ENCODE measurements at regions not wholly inside any gene's neighbourhood (a gene's known extent, or its start where the extent isn't known, plus 50 kb on each side); places are given as distances from the start of the nearest gene placed in this dataset.
A peak's percentile ranks its signal among the peaks of the same experiment; 100 is the strongest.

DNA sequence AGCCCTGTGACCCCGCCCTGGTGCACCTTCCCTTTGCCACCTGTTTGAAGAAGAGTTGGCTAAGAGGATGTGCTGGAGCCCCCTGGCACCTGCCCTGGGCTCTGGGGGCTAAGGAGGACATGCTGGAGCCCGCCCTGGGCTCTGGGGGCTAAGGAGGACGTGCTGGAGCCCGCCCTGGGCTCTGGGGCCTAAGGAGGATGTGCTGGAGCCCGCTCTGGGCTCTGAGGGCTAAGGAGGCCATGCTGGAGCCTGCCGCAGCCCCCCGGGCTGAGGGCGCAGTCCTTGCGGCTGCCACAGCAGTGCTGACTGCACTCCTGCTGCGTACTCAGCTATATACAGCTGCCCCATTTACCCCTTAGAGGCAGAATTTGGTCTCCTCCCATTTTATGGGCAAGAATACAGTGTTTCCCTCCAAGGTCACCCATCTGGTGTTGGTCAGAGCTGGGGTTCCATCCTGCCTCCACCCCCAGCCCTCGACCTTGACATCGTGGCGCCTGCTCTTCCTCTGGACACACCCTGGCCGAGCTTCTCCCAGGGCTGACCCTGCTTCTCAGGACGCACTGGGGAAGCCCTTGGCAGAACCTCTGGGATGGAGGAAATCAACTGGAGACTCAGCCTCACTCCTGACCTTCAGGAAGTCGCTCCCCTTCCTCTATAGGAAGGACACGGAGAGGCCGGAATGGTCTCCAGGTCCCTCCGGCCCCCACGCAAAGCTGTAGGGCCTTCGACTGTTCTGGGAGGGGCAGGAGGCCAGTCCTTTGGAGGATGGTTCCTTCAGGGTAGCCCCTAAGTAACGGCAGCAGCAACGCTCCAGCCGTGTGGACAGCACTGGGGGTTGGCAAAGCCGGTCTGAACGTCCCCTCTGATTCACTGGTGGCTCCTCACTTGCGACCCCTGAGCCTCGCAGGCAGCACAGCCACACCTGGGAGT is 65.0 kb upstream of the HPCAL1 start:
- DNase-seq = no peak

DNA sequence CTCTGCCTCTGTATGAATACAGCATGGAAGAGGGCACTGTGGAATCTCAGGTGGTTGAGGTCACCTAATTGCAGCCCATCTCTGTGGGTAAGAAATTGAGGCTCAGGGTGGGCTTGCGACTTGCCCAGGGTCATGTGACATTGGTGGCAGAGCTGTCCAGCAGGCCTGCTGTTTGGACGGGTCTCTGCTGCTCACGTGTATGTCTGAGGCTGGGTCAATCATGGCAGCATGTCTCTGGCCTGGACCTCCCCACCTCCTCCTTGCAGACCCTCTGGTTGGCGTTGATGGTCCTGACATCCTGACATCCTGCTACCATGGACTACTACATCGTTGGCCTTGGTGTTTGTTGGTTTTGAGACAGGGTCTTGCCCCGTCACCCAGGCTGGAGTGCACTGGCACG is 64.3 kb upstream of the HPCAL1 start:
- DNase-seq = no peak

DNA sequence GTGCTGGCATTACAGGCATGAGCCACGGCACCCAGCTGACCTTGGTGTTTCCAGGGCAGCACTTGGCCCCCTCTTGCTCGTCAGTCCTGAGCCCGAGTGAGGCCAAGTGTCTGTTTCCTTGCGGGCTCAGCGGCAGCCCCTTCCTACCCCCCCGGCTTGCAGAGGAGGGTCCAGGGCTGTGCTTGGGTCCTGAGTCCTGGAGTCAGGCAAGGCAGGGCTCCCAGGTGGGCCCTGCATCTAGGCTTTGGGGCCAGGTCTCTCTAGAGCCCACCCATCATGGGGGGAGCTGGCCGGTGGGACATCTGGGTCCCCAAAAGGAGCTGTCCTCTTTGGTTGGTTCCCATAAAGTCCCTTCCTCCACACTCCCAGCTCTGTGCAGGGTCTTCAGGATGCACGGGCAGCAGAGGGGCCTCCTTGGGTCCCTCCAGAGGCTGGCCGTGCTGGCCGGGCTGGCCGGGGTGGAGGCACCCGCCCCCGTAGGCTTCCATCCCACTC is 63.7 kb upstream of the HPCAL1 start:
- no peak for DNase-seq

DNA sequence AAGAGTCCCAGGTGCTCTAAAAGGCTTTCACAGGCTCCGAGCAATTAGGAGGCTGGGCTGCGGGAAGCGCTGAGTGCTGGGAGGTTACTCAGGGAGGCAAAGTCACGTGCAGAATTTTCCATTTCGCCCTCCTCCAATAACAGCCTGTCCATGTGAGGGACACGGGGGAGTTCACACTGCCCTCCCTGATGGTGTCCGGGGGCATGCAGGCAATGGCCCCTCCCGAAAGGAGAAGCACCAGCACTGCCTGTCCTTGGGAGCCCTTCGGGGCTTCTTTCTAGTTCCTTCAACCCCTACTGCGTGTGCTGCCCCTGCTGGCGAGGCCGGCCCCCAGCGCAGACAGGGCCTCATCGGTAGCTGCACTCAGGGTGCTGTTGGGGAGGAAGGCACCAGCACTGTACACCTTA is 63.1 kb upstream of the HPCAL1 start:
- DNase-seq = peak; percentile 23

DNA sequence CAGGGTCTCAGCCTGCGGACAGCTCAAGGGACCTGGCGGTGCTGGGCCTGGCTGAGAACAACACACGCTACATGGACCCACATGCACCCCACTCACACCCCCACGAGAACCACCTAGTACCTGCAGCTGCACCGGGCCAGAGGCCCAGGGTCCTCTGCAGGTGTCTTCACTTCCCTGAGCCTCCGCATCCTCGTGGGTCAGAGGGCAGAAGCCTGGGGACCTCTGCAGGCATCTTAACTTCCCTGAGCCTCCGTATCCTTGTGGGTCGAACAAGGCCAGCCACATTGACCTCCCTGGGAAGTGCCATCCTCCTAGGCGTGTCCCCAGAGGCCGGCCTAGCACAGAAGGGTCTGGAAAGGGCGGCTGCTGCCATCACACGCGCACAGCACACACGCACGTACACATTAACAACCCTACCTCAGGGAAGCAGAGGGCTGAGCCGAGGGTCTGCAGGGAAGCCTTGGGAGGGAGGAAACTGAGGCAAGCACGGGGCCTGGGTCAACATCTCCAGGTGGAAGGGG is 62.5 kb upstream of the HPCAL1 start:
- no peak for DNase-seq

DNA sequence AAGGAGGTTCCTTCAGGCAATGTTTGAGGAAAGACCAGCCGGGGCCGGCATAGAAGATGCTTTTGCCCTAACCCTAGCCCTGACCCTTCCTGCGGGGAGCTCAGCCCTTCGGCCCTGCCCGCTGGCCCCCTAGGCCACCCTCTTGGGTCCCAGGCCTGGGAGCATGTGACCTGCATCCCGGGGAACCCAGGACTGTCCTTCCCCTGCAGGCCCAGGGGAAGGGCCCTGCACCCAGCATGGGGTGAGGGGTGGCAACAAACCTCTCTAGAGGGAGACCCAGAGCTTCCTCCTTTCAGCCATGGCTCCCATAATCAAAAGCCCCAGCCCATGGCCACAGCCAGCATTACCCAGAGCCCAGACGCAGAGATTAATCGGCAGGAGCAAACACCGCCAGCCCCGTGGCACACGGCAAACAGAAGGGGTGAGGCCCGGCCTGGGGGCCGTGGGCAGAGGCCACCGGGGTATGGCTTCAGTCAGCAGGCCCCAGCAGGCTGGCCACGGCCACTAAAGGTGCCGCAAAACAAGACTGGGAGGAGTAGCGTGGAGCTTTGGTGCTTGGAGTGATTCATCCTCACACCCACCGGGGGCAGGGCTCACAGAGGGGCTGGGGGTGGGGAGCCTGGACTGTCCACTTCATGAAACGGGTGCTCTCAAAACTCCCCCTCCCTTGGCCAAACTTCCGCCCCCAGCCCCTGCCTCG is 61.6 kb upstream of the HPCAL1 start:
- no peak for DNase-seq

DNA sequence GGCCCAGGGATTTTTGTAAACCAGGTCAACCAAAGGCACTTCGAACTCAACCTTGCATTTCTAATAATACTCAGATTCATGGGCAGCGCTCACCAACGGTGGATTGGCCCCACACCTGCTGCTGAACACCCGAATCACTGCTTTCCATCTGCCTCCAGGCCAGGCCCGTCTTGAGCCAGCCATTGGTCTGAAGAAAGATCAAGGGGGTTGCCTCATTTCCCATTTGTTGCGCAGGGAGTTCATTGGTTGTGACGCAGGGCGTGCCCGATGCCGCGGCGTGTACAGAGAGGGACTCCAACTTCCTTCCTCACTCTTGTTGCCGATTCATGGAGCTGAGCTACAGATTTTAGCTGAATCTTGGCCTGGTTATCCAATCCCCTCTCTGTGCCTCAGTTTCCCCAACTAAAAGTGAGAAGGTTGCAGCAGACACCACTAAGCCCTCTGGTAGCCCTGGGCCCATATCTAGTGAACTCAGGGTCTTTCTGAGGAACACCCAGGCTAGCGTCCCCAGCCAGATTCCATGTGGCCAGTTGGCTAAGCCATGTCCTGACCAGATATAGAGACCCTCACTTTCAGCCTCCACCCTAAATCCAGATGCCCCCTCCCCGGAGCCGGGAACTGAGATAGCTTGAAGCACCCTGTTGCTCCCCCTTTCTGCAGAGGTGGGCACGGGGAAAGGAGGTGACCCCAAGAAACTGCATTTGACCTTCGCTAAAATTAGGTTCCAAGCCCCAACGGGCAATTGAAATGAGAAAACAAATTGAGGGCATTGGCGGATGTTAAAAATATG is 60.9 kb upstream of the HPCAL1 start:
- DNase-seq = peak; percentile 16

DNA sequence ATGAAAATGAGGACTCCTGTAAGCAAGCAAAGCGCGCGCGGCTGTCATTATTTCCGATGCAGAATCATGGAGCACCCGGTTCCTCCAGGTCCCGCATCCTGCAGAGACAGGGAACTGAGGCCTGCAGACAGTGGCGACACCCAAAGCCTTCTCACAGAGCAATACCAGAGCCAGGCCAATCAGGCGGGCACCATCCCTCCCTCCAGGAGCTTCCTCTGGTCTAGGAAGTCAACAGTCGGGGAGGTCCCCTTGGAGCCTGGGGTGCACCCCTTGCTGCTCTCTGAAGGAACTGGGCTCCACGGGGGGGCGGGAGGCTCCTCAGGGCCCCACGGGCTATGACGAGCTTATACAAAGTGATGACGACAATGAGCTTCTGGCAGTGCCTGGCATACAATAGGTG is 60.3 kb upstream of the HPCAL1 start:
- DNase-seq = no peak

DNA sequence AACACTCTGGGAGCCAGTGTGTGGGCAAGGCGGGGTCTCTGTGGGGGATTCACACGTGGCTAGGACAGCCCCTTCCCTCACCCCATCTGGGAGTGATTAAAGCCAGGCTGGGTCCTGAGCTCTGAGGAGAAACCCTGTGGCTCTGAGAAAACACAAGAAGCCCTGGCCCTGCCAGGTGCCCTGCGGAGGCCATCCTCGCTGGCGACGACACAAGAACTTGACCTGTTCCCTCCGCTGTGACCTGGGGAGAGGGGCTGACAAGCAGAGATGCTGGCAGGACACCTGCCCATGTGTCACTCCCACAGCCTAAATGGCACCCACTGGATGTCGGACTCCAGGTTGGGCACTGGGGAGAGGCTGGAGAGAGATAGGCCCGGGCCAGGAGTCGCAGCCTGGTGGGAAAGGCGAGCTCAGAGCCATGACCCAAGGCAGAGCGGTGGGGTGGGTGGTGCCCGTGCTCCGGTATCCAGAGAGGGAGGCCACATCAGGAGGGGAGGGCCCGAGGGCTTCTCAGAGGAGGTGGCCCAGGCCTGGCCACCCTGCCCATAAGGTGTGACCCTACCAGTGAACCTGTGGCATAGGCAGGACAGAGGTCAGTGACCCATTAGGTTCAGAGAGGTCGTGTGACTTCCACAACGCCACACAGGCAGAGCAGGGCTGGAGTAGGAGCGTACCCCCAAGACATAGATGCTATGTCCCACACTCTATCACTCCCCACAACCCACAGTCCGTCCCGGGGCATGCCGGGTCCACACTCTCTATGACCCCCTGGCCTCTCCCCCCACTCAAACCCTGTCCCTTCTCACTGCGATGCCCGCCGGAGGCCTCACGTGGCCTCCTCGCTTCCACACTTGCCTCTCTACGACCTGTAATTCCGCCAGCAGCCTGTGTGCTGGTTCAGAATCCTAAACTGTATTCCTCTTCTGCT is 59.4 kb upstream of the HPCAL1 start:
- no peak for DNase-seq

DNA sequence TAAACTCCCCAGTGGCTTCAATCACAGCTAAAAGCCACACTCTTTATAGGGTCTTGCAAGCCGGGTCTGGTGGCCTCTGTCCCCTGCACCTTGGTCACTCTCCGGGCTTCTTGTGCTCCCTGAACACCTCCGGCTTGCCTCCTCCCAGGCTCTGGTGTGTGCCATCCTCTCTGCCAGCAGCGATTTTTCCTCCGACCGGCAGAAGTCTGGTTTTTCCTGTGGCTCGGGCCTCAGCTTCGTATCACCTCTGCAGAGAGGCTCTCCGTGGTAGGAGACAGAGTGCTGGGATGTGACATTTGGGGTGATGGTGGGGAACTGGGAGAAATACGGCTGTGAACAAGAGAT is 58.8 kb upstream of the HPCAL1 start:
- DNase-seq = no peak

DNA sequence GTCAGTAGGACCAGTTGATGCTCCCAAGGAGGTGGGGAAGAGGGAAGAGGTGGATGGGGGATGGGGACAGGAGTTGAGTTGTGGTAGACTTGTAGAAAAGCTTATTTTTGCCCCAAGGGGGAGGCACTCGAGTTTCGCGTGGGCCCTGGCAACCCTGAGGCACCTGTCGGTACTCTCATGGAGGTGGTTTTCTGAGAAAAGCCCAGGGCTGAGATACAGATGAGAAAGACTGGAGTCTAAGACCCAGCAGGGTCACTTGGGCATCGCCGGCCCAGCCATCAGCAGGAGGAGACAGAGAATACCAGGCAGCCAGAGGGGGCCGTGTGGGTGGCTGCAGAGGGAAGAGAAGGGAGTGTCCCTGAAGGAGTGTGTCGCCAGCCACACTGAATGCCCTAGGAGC is 57.7 kb upstream of the HPCAL1 start:
- DNase-seq = no peak

DNA sequence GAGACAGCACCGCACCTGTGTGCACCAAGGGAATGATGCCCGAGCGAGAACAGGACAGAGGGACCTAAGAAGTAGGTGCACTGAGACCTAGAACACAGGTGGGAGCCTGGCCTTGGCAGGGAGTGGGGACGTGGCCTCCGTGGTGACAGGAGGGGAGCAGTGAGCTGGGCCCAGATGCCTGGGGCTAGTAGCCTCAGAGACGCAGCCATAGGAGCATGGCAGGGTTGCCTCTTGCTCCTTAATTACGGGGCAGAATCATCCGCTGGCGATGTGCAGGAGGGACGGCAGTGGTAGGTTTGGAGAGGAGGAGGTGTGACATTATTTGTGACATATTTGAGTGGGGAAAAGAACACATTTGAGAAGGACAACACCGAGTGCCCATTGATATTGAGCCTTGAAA is 57.0 kb upstream of the HPCAL1 start:
- no peak for DNase-seq

DNA sequence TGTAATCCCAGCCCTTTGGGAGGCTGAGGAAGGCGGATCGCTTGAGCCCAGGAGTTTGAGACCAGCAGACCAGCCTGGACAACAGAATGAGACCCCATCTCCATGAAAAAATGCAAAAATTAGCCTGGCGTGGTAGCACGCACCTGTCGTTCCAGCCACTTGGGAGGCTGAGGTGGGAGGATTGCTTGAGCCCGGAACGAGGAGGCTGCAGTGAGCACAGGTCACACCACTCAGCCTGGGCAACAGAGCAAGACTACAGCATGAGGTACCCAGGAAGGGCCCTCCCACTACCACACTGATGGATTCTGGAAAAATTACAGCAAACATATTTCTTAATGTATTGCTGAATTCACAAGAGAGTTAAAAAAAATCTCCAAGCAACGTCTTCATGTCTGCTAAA is 56.3 kb upstream of the HPCAL1 start:
- no peak for DNase-seq

DNA sequence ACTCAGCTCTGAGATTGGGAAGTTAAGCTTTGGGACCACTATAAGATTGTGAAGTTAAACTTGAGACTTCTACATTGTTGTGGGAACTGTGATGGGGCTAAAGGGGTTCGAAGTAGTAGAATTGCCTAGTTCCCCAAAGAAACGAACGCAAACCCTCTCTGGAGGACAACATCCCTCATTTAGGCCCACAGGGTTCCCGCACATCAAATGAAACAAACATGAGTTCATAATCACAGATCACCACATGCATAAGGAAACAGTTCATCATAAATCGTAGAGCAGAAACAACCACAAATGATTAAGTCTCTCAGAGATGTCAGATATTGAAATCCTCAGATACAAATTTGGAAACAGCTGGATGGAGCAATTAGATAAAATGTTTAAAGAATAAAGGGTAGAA is 55.9 kb upstream of the HPCAL1 start:
- DNase-seq = no peak

DNA sequence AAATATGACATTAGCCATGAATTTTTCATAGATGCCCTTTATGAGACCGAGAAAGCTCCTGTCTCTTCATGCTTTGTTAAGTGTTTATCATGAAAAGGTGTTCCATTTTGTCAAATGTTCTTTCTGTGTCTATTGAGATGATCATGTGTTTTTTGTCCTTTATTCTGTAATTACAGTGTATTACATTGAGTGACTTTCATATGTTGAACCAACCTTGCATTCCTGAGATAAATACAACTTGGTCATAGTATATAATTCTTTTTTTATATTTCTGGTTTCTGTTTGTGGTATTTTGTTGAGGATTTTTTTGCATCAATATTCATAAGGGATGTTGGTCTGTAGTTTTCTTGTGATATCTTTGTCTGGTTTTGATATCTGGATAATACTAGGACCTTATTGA is 52.9 kb upstream of the HPCAL1 start:
- DNase-seq = no peak

DNA sequence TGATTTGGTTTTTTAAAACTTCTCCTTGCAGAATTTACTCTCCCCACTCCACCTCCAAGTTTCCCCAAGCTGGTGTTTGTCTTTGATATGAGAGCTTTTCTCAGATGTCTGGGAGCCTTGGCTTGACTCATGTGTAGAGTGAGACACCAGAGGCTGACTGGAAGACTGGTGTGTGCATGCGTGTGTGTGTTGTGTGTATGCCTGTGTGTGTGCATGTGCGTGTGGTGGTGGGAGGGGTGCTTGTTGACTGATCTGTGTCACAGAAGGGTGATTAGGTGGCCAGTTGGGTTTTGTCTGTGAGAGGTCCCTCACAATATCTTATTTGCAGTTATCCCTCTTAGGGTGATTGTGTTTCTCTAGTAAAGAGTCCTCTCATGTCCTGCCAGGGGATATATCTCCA is 50.5 kb upstream of the HPCAL1 start:
- no peak for DNase-seq

DNA sequence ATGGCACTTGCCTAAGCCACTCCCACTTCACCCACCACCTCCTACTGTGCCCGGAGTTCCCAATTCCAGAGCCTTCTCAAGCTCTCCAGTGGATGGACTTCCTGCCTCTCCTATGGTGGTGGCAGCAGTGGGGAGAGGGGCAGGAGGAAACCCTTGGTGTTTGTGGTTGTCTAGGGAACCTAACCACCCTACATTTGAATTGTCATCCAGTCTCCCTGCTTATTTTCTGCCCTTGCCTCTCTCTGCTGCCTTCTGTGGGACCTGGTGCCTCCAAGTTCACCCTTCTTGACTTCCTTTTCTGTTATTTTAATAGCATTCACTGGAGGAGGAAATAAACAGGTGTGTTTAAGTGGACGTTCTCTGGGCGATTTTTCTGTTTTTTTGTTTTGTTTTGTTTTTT is 50.0 kb upstream of the HPCAL1 start:
- DNase-seq = no peak

Data from renal pelvis (tissue), 1 donor.